Heart left ventricle (tissue), 16 donors: ENCODE measurements at regions not wholly inside any gene's neighbourhood (a gene's known extent, or its start where the extent isn't known, plus 50 kb on each side); places are given as distances from the start of the nearest gene placed in this dataset.

Source experiments
- ATAC-seq, 4 donors: fragments of 200-7000 bp; cut with Tn5 transposase; one replicate each; pipeline ENCODE4 v1.9.1; 2020 to 2022; ENCODE audit warnings: moderate library complexity in 4 of 4, mild to moderate bottlenecking in 3 of 4, moderate number of reproducible peaks in 1 of 4
- DNase-seq, 5 donors: peaks; one replicate each; pipeline ENCODE4 v3.0.0-alpha.2; 2020
- H3K27ac ChIP-seq, 12 donors: fragments of 200-600 bp; sonication (generic) in 4 of 12; one replicate each; pipeline versions ENCODE4 v1.5.0 to v1.8.0; 2016 to 2022; ENCODE audit warnings: mild to moderate bottlenecking in 2 of 12
- H3K27me3 ChIP-seq, 9 donors: fragments of 200-600 bp; sonication (generic) in 2 of 9; one replicate each; pipeline versions ENCODE4 v1.5.1 to v1.8.0; 2016 to 2022; ENCODE audit warnings: mild to moderate bottlenecking in 3 of 9
- H3K36me3 ChIP-seq, 9 donors: fragments of 200-600 bp; sonication (generic) in 2 of 9; one replicate each; pipeline versions ENCODE4 v1.5.0 to v1.8.0; 2018 to 2022; ENCODE audit warnings: mild to moderate bottlenecking in 2 of 9
- H3K4me1 ChIP-seq, 12 donors: fragments of 200-600 bp; sonication (generic) in 4 of 12; one replicate each; pipeline versions ENCODE4 v1.5.0 to v1.8.0; 2016 to 2022; ENCODE audit warnings: mild to moderate bottlenecking in 3 of 12
- H3K4me3 ChIP-seq, 12 donors: fragments of 200-600 bp; sonication (generic) in 4 of 12; one replicate each; pipeline versions ENCODE4 v1.5.0 to v1.8.0; 2017 to 2022; ENCODE audit warnings: mild to moderate bottlenecking in 9 of 12, moderate library complexity in 4 of 12
- H3K9me3 ChIP-seq, 12 donors: fragments of 200-600 bp; sonication (generic) in 4 of 12; one replicate each; pipeline versions ENCODE4 v1.5.0 to v1.8.0; 2016 to 2022; ENCODE audit warnings: mild to moderate bottlenecking in 1 of 12
- POLR2A ChIP-seq, 2 donors: fragments of 450-650 bp; IDR thresholded peaks; one replicate each; pipeline ENCODE4 v1.6.1; 2017; ENCODE audit warnings: antibody characterized with exemption in 2 of 2, mild to moderate bottlenecking in 2 of 2, moderate library complexity in 2 of 2
- WGBS, 4 donors: extraction: QIAGEN DNeasy Blood & Tissue Kit in 2 of 4; methylation state at CpG; one replicate each; pipeline versions ENCODE4 v1.1.5 to v1.1.7; 2013 to 2018; 5-methylcytosine and 5-hydroxymethylcytosine counted together
- intact Hi-C, 10 donors: fragments of 100-400 bp; cut with DNase I; formaldehyde crosslinking; loops; one replicate each; pipeline versions ENCODE4 v1.11.1 to v1.14.2; 2022
- TF ChIP-seq, protein P1 (sequence below), 12 donors: fragments of 200-600 bp; sonication (generic) in 4 of 12; IDR thresholded peaks; one replicate each; pipeline versions ENCODE4 v1.5.0 to v1.8.0; 2018 to 2022; ENCODE audit warnings: antibody characterized with exemption in 12 of 12, mild to moderate bottlenecking in 5 of 12
- donor health status: ischemic (EF 13 %, LVEDD 7.1; RV severe dilation, severe dysfunction).
- donor health status: healthy with polysubstance abuse.
- donor health status: DM: no; HTN: yes; CAD: no.
- donor health status: DM: no; HTN: no; CAD: no.
- donor health status: ischemic (EF 25% LVEDD 6.9; RV normal size, moderate dysfunction).
- donor health status: ischemic (EF 25% LVEDD 5.7; RV mildly dilated, moderate dysfunction).
- donor health status: healthy.
- donor health status: DM: yes; HTN: yes; CAD: no.
- donor health status: ischemic (EF 35%, LVEDD 5.7; RV mildly dilated, moderate dysfunction).
- donor health status: nonischemic (EF 11% LVEDD 7.7; RV severe dilation, severe dysfunction).
- donor health status: DM: yes; HTN: yes; CAD: no.
- donor health status: PGD.
- donor health status: ischemic (EF 29% LVEDD 5.4; RV normal size, mild dysfunction).
- donor health status: nonischemic (EF 23%, LVEDD 6.1; RV moderate dilation, normal function).

- TF ChIP-seq POLR2A (IDR thresholded peaks at IDR 0.05) = no peak
- TF ChIP-seq, protein P1, sequence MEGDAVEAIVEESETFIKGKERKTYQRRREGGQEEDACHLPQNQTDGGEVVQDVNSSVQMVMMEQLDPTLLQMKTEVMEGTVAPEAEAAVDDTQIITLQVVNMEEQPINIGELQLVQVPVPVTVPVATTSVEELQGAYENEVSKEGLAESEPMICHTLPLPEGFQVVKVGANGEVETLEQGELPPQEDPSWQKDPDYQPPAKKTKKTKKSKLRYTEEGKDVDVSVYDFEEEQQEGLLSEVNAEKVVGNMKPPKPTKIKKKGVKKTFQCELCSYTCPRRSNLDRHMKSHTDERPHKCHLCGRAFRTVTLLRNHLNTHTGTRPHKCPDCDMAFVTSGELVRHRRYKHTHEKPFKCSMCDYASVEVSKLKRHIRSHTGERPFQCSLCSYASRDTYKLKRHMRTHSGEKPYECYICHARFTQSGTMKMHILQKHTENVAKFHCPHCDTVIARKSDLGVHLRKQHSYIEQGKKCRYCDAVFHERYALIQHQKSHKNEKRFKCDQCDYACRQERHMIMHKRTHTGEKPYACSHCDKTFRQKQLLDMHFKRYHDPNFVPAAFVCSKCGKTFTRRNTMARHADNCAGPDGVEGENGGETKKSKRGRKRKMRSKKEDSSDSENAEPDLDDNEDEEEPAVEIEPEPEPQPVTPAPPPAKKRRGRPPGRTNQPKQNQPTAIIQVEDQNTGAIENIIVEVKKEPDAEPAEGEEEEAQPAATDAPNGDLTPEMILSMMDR (IDR thresholded peaks at IDR 0.05) = no peak
- intact Hi-C loops = no loop called here
- no peaks in the 10 kb centered on the region for H3K27me3 ChIP-seq
- 61 to 69% (median 62%) methylated on average over 9 of the region's 9 CpGs for WGBS, 4 donors
- DNase-seq = no peak
- no peak overlapping the region for H3K27ac ChIP-seq
- H3K36me3 ChIP-seq = no peaks in the 10 kb centered on the region
- no peak for ATAC-seq
- peaks cover 0 to 13% (median 0%) of the 10 kb centered on the region in 12 donors for H3K4me1 ChIP-seq
- H3K9me3 ChIP-seq = no peaks in the 10 kb centered on the region
- H3K4me3 ChIP-seq = no peak overlapping the region
Observed at GRCh38 chr5:78720227-78720985, 71.8 kb upstream of the LHFPL2 start.

- no peak overlapping the region for H3K27ac ChIP-seq
- no peaks in the 10 kb centered on the region for H3K36me3 ChIP-seq
- TF ChIP-seq POLR2A (IDR thresholded peaks at IDR 0.05) = no peak
- TF ChIP-seq, protein P1 (IDR thresholded peaks at IDR 0.05) = no peak
- ATAC-seq = no peak
- intact Hi-C loops = no loop called here
- H3K4me3 ChIP-seq = no peak overlapping the region
- H3K9me3 ChIP-seq = no peaks in the 10 kb centered on the region
- DNase-seq = no peak
- 83 to 94% (median 91%) methylated on average over 8 of the region's 8 CpGs for WGBS, 4 donors
- peaks cover 0 to 13% (median 0%) of the 10 kb centered on the region in 12 donors for H3K4me1 ChIP-seq
- H3K27me3 ChIP-seq = no peaks in the 10 kb centered on the region
Observed at GRCh38 chr5:78719504-78720219, 71.1 kb upstream of the LHFPL2 start.

- H3K27me3 ChIP-seq = no peaks in the 10 kb centered on the region
- H3K36me3 ChIP-seq = no peaks in the 10 kb centered on the region
- H3K9me3 ChIP-seq = no peaks in the 10 kb centered on the region
- ATAC-seq (no peak), DNase-seq (no peak)
- TF ChIP-seq, protein P1 (IDR thresholded peaks at IDR 0.05) = no peak
- no peak for TF ChIP-seq POLR2A (IDR thresholded peaks at IDR 0.05)
- intact Hi-C loops = no loop called here
- no peak overlapping the region for H3K27ac ChIP-seq
- no peak overlapping the region for H3K4me3 ChIP-seq
- peaks cover 0 to 13% (median 0%) of the 10 kb centered on the region in 12 donors for H3K4me1 ChIP-seq
- WGBS, 4 donors = 86 to 100% (median 93%) methylated on average over 1 of the region's 1 CpG
Observed at GRCh38 chr5:78718824-78719223, 70.3 kb upstream of the LHFPL2 start.
